ENCODE measurements at regions not wholly inside any gene's neighbourhood (a gene's known extent, or its start where the extent isn't known, plus 50 kb on each side); places are given as distances from the start of the nearest gene placed in this dataset.

- TF ChIP-seq, protein P1, sequence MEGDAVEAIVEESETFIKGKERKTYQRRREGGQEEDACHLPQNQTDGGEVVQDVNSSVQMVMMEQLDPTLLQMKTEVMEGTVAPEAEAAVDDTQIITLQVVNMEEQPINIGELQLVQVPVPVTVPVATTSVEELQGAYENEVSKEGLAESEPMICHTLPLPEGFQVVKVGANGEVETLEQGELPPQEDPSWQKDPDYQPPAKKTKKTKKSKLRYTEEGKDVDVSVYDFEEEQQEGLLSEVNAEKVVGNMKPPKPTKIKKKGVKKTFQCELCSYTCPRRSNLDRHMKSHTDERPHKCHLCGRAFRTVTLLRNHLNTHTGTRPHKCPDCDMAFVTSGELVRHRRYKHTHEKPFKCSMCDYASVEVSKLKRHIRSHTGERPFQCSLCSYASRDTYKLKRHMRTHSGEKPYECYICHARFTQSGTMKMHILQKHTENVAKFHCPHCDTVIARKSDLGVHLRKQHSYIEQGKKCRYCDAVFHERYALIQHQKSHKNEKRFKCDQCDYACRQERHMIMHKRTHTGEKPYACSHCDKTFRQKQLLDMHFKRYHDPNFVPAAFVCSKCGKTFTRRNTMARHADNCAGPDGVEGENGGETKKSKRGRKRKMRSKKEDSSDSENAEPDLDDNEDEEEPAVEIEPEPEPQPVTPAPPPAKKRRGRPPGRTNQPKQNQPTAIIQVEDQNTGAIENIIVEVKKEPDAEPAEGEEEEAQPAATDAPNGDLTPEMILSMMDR (IDR thresholded peaks at IDR 0.05), result no peak
These were observed 167.8 kb downstream of the NRP2 start for GRCh38 chr2:205850132-205850531.

DNA sequence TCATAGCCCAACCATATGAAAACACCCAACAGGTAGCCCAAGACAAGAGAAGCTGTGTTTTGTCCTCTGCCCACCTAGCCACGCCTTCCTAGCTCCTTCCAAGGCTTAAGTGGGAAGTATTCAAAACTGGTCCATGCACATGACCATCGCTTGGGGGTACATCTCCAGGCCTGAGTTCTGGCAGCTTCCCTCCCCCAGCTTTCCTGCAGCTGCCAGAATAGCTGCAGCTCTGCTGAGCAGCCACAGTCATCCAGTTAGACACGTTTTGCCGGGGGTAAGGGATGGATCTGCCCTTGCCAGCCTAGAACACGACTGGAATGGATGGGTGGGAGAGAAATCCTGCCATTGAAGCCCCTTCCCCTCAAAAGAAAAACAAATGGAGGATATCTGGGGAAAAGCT, 166.8 kb downstream of the NRP2 start:
- TF ChIP-seq, protein P1 (IDR thresholded peaks at IDR 0.05), result no peak

DNA sequence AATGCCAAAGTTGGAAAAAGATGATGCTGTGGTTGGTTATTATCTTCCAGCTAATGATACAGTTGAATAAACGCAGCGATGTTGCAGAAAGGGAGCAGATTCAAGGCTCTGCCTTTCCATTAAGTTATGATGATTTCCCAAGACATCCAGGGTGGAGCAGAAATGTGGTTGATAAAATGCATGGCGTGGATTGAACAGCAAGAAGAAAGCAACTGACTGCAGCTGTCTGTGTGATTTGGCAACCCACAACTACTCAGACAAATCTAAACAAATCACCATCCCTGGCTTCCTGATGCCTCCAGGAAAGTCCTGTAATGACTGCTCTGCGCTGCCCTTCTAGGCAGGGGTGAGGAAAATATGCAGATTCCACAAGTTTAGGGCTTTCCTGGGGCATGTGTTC, 166.3 kb downstream of the NRP2 start:
- TF ChIP-seq, protein P1 (IDR thresholded peaks at IDR 0.05), result no peak
